Stomach (tissue), 4 donors: ENCODE measurements at regions not wholly inside any gene's neighbourhood (a gene's known extent, or its start where the extent isn't known, plus 50 kb on each side); places are given as distances from the start of the nearest gene placed in this dataset.

Experiments
- CTCF ChIP-seq, 7 experiments: fragments of 450-650 bp in 4 of 7; fragments of 200-600 bp in 3 of 7; sonication (generic) in 3 of 7; IDR thresholded peaks; one replicate each; pipeline ENCODE4 v1.5.1; 2016 to 2019; ENCODE audit warnings: antibody characterized with exemption in 7 of 7, control low read depth in 2 of 7, mild to moderate bottlenecking in 1 of 7
- EP300 ChIP-seq: sonication (generic); formaldehyde crosslinking; IDR thresholded peaks from one replicate; pipeline ENCODE4 v1.6.1; 2017; ENCODE audit warnings: antibody characterized with exemption

GRCh38 chr5:135156715-135157404 is 122.8 kb upstream of the PITX1 start:
- no peak for TF ChIP-seq EP300
- no peak for TF ChIP-seq CTCF (IDR thresholded peaks at IDR 0.05)
